Small intestine (tissue), 7 donors: ENCODE measurements at regions not wholly inside any gene's neighbourhood (a gene's known extent, or its start where the extent isn't known, plus 50 kb on each side); places are given as distances from the start of the nearest gene placed in this dataset.
"Not testable (repeated sequence)": the region's sequence is repeated elsewhere in the genome, so short reads cannot be mapped to it uniquely, and the experiment has no call there.

Experiments
- DNase-seq, 2 donors: peaks; one replicate each; pipeline versions ENCODE4 v3.0.0 to v3.0.0-alpha.2; 2013
- FAIRE-seq: peaks from 2 replicates; lab custom pipeline; 2012; peaks lifted over from hg19 to GRCh38; lab: Jason Lieb, UNC
- H3K27ac ChIP-seq, 3 donors: one replicate each; pipeline ENCODE4 v1.5.1; 2013; ENCODE audit warnings: low read length in 2 of 3, mild to moderate bottlenecking in 2 of 3, control low read depth in 1 of 3, inconsistent platforms in 1 of 3, low read depth in 1 of 3, moderate library complexity in 1 of 3
- H3K27me3 ChIP-seq, 3 donors: one replicate each; pipeline ENCODE4 v1.6.1; 2013; ENCODE audit warnings: low read length in 3 of 3, inconsistent platforms in 1 of 3; ENCODE audit not compliant: control insufficient read depth in 3 of 3, insufficient read depth in 3 of 3
- H3K36me3 ChIP-seq, 3 donors: one replicate each; pipeline ENCODE4 v1.6.1; 2013; ENCODE audit warnings: low read length in 3 of 3, inconsistent platforms in 1 of 3, low read depth in 1 of 3, mild to moderate bottlenecking in 1 of 3, moderate library complexity in 1 of 3; ENCODE audit not compliant: control insufficient read depth in 3 of 3, insufficient read depth in 2 of 3
- H3K4me1 ChIP-seq, 3 donors: one replicate each; pipeline ENCODE4 v1.6.1; 2013; ENCODE audit warnings: low read length in 2 of 3, inconsistent platforms in 1 of 3, low read depth in 1 of 3, mild to moderate bottlenecking in 1 of 3, moderate library complexity in 1 of 3; ENCODE audit not compliant: control insufficient read depth in 3 of 3, insufficient read depth in 2 of 3
- H3K4me3 ChIP-seq, 3 donors: one replicate each; pipeline ENCODE4 v1.5.1; 2013; ENCODE audit warnings: low read length in 3 of 3, control low read depth in 1 of 3, inconsistent platforms in 1 of 3, low read depth in 1 of 3, mild to moderate bottlenecking in 1 of 3, moderate library complexity in 1 of 3
- H3K9me3 ChIP-seq, 2 donors: one replicate each; pipeline ENCODE4 v1.6.1; 2013; ENCODE audit warnings: low read depth in 1 of 2, low read length in 1 of 2; ENCODE audit not compliant: control insufficient read depth in 2 of 2, insufficient read depth in 1 of 2
- WGBS, 3 donors: extraction: QIAGEN DNeasy Blood & Tissue Kit; methylation state at CpG; one replicate each; pipeline ENCODE4 v1.1.7; 2013; 5-methylcytosine and 5-hydroxymethylcytosine counted together
- donor health status: healthy with polysubstance abuse.
- donor health status: control.
- donor health status: control.
- donor health status: Bipolar disorder and iron deficiency.
- donor health status: healthy.

DNA sequence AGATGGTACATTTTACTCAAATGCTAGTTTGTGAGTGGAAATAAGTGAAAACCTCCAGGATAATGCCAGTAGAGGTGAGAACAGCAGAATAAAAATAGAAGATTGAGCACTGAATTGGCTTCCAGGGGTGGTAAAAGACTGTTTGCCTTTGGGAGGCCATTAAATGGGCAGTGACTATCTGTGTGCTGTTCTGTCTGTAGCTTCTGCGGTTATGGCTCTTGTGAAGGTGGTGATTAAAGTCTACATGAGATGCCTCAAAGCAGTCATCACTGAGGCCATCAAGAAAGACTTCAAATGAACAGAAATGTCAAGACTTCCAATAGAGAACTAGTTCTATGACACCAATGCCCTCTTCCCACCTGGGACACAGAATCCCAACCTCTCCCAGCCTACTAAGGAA is 108.8 kb downstream of the EFHB start:
- Histone ChIP-seq H3K27ac (no peak overlapping the region), H3K27me3 (no peaks in the 10 kb centered on the region), H3K36me3 (no peaks in the 10 kb centered on the region), H3K4me3 (no peak overlapping the region), H3K9me3 (peaks cover 0 to 14% of the 10 kb centered on the region in 2 donors), H3K4me1 (no peaks in the 10 kb centered on the region)
- FAIRE-seq, result no peak
- DNase-seq, result no peak
- WGBS, 3 donors, result 0 to 71% (median 57%) methylated on average over 1 of the region's 1 CpG

GRCh38 chr3:19822805-19823204 is 111.2 kb downstream of the EFHB start:
- no peaks in the 10 kb centered on the region for H3K4me1 ChIP-seq
- WGBS, 3 donors, result 76 to 90% (median 86%) methylated on average over 4 of the region's 4 CpGs
- no peak overlapping the region for H3K27ac ChIP-seq
- FAIRE-seq, result no peak
- H3K36me3 ChIP-seq, result no peaks in the 10 kb centered on the region
- no peak for DNase-seq
- H3K27me3 ChIP-seq, result no peaks in the 10 kb centered on the region
- H3K4me3 ChIP-seq, result no peak overlapping the region
- H3K9me3 ChIP-seq, result peaks cover 0 to 14% of the 10 kb centered on the region in 2 donors

DNA sequence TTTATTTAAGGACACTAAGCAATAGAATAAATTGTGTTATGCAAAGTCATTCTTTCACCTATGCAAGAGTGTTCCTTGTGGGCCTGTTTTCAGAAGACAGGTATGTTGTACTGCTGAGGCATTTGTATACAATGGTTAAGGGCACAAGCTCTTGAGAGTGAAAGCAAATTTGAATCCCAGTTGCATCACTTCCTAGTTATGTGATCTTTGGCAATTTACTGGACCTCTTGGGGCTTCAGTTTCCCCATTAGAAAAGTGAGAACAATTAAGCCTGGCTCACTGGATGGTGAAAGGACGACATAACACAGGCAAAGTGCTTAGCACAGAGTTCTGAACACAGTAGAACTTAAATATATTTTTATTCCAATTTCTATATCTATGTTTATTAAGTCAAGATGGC is 117.4 kb downstream of the EFHB start:
- Histone ChIP-seq H3K9me3 (peaks cover 0 to 2% of the 10 kb centered on the region in 2 donors), H3K4me3 (no peak overlapping the region), H3K27me3 (no peaks in the 10 kb centered on the region), H3K27ac (no peak overlapping the region), H3K36me3 (no peaks in the 10 kb centered on the region), H3K4me1 (no peaks in the 10 kb centered on the region)
- 47 to 68% (median 57%) methylated on average over 1 of the region's 1 CpG for WGBS, 3 donors
- FAIRE-seq, result no peak
- DNase-seq, result no peak

GRCh38 chr3:19815805-19816204 is 118.2 kb downstream of the EFHB start:
- DNase-seq (no peak), FAIRE-seq (no peak)
- no peaks in the 10 kb centered on the region for H3K9me3 ChIP-seq
- H3K27me3 ChIP-seq, result no peaks in the 10 kb centered on the region
- no peak overlapping the region for H3K27ac ChIP-seq
- H3K36me3 ChIP-seq, result no peaks in the 10 kb centered on the region
- no peak overlapping the region for H3K4me3 ChIP-seq
- H3K4me1 ChIP-seq, result no peaks in the 10 kb centered on the region
- 35 to 58% (median 38%) methylated on average over 1 of the region's 1 CpG for WGBS, 3 donors

GRCh38 chr3:19813743-19814142 is 120.3 kb downstream of the EFHB start:
- not testable (repeated sequence) for FAIRE-seq, H3K4me1 ChIP-seq, H3K4me3 ChIP-seq, DNase-seq, H3K9me3 ChIP-seq, H3K36me3 ChIP-seq, H3K27ac ChIP-seq, H3K27me3 ChIP-seq
- WGBS, 3 donors, result 76 to 87% (median 81%) methylated on average over 7 of the region's 7 CpGs

GRCh38 chr3:19811689-19812088 is 122.3 kb downstream of the EFHB start:
- Histone ChIP-seq H3K27ac (no peak overlapping the region), H3K9me3 (no peaks in the 10 kb centered on the region), H3K4me1 (no peaks in the 10 kb centered on the region), H3K36me3 (no peaks in the 10 kb centered on the region), H3K4me3 (no peak overlapping the region), H3K27me3 (no peaks in the 10 kb centered on the region)
- WGBS, 3 donors, result 39 to 60% (median 44%) methylated on average over 3 of the region's 3 CpGs
- FAIRE-seq, result no peak
- DNase-seq, result no peak

DNA sequence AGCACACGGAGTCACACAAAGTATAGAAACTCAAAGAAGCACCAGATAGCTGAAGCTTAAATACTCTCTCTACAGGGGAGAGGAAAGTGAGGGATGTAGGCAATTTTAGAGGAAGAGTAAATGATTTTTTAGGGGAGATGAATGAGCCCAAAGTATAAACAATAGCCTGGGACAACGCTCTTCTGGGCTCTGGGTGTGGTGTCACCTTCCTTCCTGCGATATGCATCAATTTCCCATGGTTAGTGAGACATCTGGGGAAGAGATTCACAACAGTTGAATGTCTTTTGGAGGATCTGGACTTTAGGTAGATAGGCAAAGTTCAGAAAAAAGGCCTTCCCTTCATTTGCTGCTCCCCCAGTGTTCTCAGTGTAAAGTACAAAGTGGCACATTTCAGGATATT is 125.2 kb downstream of the EFHB start:
- WGBS, 3 donors, result 56 to 65% (median 62%) methylated on average over 3 of the region's 3 CpGs

GRCh38 chr3:19799887-19800286 is 134.1 kb downstream of the EFHB start:
- no peak for DNase-seq
- Histone ChIP-seq H3K9me3 (peaks cover 2 to 19% of the 10 kb centered on the region in 2 donors), H3K27me3 (no peaks in the 10 kb centered on the region), H3K36me3 (no peaks in the 10 kb centered on the region), H3K4me1 (no peaks in the 10 kb centered on the region), H3K27ac (no peak overlapping the region), H3K4me3 (no peak overlapping the region)
- no peak for FAIRE-seq

More for the DNA sequence above, 125.2 kb downstream of the EFHB start:
- Histone ChIP-seq H3K36me3 (no peaks in the 10 kb centered on the region), H3K27ac (no peak overlapping the region), H3K9me3 (peaks cover 2 to 5% of the 10 kb centered on the region in 2 donors), H3K4me3 (no peak overlapping the region), H3K27me3 (no peaks in the 10 kb centered on the region), H3K4me1 (no peaks in the 10 kb centered on the region)
- no peak for DNase-seq
- no peak for FAIRE-seq

- H3K36me3 ChIP-seq, result no peaks in the 10 kb centered on the region
- H3K4me3 ChIP-seq, result no peak overlapping the region
- no peak overlapping the region for H3K27ac ChIP-seq
- H3K4me1 ChIP-seq, result no peaks in the 10 kb centered on the region
- H3K9me3 ChIP-seq, result peaks cover 2 to 16% of the 10 kb centered on the region in 2 donors
- H3K27me3 ChIP-seq, result no peaks in the 10 kb centered on the region
- no peak for DNase-seq
- no peak for FAIRE-seq
These were observed 134.9 kb downstream of the EFHB start for GRCh38 chr3:19799115-19799514.
